Activated CD4-positive, alpha-beta memory T cell treated with anti-CD3 and anti-CD28 coated beads, Interleukin-2, amount 10 ng/mL, durations not matched to agents 7 days and 5 days (primary cell): ENCODE measurements at regions not wholly inside any gene's neighbourhood (a gene's known extent, or its start where the extent isn't known, plus 50 kb on each side); places are given as distances from the start of the nearest gene placed in this dataset.
A peak's percentile ranks its signal among the peaks of the same experiment; 100 is the strongest.

Experiments
- CTCF ChIA-PET: fragments of 350-600 bp; sonication (Branson Sonifier 250); formaldehyde crosslinking; loops from one replicate; lab custom pipeline; 2021; ENCODE audit warnings: antibody characterized with exemption, inconsistent platforms; lab: Charles Lee
- POLR2A ChIA-PET: fragments of 350-600 bp; sonication (Branson Sonifier 250); formaldehyde crosslinking; loops from one replicate; lab custom pipeline; 2021; ENCODE audit warnings: antibody characterized with exemption; lab: Charles Lee
- DNase-seq: peaks from one replicate; pipeline ENCODE4 v3.0.0-alpha.2; 2020
- H3K27ac Mint-ChIP-seq: one replicate; pipeline ENCODE4 v1.8.0; 2021; ENCODE audit warnings: mild to moderate bottlenecking, mixed read lengths
- H3K27me3 Mint-ChIP-seq: one replicate; pipeline ENCODE4 v1.8.0; 2021; ENCODE audit warnings: mixed read lengths
- H3K36me3 Mint-ChIP-seq: one replicate; pipeline ENCODE4 v1.8.0; 2021; ENCODE audit warnings: low read depth, mixed read lengths
- H3K4me1 Mint-ChIP-seq: one replicate; pipeline ENCODE4 v1.8.0; 2021; ENCODE audit warnings: mixed read lengths
- H3K4me3 Mint-ChIP-seq: one replicate; pipeline ENCODE4 v1.8.0; 2021; ENCODE audit warnings: mild to moderate bottlenecking, mixed read lengths
- H3K9me3 Mint-ChIP-seq: one replicate; pipeline ENCODE4 v1.8.0; 2021; ENCODE audit warnings: mixed read lengths

DNA sequence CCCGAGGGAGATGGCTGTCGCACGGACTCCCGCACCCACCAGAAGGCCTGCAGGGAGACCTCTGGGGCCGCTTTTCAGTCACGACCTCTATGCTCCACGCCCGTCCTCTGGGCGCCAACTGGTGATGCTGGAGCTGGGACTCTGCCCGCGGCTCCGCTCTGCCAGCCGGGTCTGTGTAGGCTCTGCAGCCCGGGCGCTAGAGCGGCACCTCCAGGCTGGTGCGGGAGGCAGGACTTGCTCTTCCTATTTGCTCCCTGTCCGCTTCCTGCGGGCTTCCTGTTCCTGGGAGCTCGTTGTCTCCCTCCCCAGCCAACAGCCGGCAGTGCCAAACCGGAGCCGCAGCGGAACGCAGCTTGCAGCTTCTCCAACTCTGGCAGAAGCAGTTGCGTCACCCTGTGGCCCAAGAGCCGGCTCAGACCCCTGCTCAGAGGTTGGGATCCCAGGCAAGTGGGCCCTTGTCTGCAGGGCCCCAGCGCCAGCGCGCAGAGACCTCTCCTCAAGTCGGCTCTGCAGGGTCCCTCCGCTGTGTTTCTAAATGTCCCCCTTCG lies 285.9 kb downstream of the XXYLT1 start:
- no peak overlapping the region for H3K4me3 Mint-ChIP-seq
- no peak overlapping the region for H3K27ac Mint-ChIP-seq
- ChIA-PET CTCF (interaction anchor here (1.4 kb wide), 1 partner anchor 17 kb away, joined by 3 read pairs; no protein-coding TSS in a partner anchor), POLR2A (no interaction called here)
- no peaks in the 10 kb centered on the region for H3K36me3 Mint-ChIP-seq
- H3K27me3 Mint-ChIP-seq: peaks cover 12% of the 10 kb centered on the region
- no peaks in the 10 kb centered on the region for H3K4me1 Mint-ChIP-seq
- H3K9me3 Mint-ChIP-seq: no peaks in the 10 kb centered on the region
- DNase-seq: no peak

DNA sequence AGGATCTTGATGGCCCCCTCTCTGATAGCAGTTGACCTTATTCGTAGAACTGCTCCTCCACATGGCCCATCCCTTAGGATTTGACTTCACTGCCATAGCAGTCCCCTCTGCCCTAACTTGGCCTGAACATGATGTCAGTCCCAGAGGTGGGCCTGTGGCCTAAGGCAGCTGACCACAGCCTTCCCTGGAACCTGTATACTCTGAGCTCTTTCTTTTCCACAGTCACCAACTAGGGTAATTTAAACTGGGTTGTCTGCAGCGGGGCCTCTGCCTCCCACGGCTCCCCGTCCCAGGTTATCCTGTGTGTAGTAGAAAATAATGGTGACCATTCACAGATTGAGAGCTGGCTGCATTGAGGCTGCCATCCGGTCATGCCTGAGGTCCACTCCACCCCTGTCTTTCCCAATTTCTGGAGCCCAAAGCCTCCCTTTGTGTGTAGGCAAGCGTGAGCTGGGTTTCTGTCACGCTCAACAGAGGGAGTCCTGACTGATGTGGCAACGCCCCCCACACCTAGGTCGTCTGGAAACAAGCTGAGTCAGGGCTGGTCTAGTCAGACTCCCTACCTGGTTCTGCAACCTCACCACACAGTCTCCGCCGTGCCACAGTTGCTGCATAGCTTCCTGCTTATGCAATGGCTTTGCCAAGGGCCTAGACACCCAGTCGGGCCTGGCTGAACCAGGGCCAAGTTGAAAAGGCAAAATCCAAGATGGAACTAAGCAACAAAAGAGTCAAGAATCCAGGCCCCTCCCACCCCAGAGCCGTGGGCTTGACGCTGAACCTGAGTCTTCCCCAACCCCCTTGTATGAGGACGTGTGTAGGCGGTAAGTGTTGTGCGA lies 284.5 kb downstream of the XXYLT1 start:
- no peak for DNase-seq
- H3K36me3 Mint-ChIP-seq: no peaks in the 10 kb centered on the region
- H3K27ac Mint-ChIP-seq: no peak overlapping the region
- ChIA-PET CTCF (interaction anchor here (1.4 kb wide), 1 partner anchor 16 kb away, joined by 3 read pairs; no protein-coding TSS in a partner anchor), POLR2A (no interaction called here)
- no peak overlapping the region for H3K4me3 Mint-ChIP-seq
- H3K4me1 Mint-ChIP-seq: no peaks in the 10 kb centered on the region
- H3K27me3 Mint-ChIP-seq: peaks cover 12% of the 10 kb centered on the region
- no peaks in the 10 kb centered on the region for H3K9me3 Mint-ChIP-seq

DNA sequence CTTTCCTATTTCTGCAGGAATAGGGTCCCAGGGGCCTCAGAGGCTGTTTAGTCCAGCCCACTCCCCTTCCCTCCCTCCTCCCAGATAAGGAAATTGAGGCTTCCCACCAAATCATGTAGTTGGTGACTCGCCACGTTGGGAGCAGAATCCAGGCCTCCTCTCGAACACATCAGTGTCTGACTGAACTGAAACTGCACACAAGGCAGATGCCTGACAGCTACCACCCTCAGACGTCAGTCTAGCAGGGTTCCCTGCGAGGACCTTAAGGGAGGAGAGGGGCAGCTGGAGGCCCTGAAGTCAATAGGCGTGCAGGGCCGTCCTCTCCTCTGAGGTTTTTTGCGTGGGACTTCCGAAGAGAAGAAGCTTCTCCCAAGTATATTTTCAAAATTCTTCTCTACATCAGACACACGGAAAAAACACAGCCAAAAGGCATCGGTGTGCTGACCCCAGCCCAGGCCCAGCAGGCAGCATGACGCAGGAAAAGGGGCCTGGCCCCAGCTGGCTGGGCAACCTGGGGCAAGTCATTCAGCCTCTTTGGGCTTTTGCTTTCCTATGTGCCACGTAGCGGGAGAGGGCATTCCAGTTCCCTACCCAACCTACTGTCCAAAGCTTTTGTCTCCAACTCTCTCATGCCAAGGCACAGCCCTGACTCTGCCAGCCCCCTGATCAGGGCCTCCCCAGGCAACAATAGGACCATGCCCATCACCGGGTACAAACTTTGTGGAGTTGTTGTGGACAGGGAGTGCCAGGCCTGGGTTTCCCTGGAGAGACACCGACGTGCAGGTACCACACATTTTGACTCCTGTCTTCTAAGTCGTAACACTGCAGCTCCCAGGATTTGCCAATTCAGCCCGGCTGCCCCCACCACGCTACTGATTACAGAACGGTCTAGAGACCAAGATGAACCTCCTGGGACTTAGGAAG lies 283.1 kb downstream of the XXYLT1 start:
- Mint-ChIP-seq H3K27ac (no peak overlapping the region), H3K9me3 (no peaks in the 10 kb centered on the region), H3K4me3 (no peak overlapping the region), H3K36me3 (no peaks in the 10 kb centered on the region), H3K4me1 (no peaks in the 10 kb centered on the region), H3K27me3 (peaks cover 8% of the 10 kb centered on the region)
- ChIA-PET POLR2A (no interaction called here), CTCF (no interaction called here)
- peak; percentile 9 for DNase-seq

DNA sequence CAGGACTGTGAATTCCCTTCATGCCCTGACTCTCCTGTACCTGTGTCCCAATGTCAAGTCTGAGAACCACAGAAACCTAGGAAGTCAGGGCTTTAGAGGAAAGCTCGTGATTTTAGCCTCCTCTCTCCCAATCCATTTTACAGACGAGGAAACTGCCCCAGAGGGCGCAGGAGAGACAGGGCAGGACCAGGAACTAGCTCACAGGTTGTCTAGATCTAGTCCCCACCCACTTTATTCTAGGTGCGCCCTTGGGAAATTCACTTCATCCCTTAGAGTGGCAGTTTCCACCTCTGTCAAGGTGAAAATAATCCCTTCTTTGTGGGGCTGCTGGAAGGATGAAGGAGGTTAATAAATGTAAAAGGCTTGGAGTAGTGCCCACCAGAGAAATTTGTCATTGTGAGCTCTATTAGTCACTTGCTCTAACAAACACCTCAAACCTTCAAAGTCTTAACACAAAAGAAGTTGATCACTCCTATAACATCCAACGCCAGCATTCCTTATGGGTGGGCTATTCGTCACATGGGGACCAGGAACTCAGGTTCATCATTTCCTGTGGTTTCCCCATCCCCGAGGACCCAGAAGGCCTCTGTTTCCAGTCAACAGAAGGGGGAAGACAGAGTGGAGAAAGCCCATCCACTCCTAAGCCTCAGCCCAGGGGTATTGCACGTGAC lies 282.3 kb downstream of the XXYLT1 start:
- Mint-ChIP-seq H3K4me3 (no peak overlapping the region), H3K27ac (no peak overlapping the region), H3K4me1 (no peaks in the 10 kb centered on the region), H3K27me3 (peaks cover 7% of the 10 kb centered on the region), H3K9me3 (no peaks in the 10 kb centered on the region), H3K36me3 (no peaks in the 10 kb centered on the region)
- ChIA-PET POLR2A (no interaction called here), CTCF (no interaction called here)
- DNase-seq: no peak

DNA sequence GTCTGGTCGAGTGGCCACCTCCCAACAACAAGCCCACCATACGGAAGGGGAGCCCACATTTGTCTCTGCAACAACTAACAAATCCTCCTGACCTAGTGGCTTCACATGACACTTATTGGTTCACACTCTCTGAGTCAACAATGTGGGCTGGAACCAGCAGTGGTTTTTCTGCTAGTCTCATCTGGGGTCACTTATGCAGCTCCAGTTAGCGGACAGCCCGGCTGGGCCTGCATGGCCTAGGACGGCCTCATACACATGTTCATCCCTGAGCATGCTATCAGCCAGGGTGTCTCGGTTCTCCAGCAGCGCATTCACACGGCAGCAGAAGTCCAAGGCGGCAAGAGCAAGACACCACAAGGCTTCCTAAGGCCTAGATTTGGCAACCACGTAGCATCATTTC lies 281.7 kb downstream of the XXYLT1 start:
- no peak overlapping the region for H3K27ac Mint-ChIP-seq

DNA sequence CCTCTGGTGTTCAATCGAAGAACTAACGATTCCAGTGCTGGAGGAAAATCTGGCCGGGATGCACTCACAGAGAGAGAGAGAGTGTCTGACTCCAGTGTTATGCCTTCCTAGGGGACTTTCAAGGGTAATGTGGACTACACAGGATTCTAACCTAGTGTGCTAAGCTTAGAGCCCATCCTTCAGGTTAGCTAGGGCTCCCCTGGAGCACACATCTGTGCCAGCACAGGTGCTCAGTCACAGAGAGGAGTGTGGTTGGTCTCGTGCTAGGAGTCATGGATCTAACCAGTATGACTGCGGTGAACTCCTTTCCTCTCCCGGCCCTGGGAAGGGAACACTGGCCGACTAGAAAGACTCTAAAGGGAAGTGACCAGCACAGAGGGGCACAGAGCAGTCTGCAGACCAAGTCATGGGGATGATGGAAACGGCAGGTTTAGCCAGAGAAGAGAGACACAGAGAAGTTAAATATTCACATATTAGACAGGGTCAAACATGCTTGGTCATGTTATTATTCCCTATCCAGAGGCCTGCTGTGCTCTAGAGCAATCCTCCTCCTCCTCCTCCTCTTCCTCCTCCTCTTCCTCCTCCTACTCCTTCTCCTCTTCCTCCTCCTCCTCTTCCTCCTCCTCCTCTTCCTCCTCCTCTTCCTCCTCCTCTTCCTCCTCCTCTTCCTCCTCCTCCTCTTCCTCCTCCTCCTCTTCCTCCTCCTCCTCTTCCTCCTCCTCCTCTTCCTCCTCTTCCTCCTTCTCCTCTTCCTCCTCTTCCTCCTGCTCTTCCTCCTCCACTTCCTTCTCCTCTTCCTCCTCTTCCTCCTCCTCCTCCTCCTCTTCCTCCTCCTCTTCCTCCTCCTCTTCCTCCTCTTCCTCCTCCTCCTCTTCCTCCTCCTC lies 280.3 kb downstream of the XXYLT1 start:
- ChIA-PET POLR2A (no interaction called here), CTCF (no interaction called here)
- no peak overlapping the region for H3K4me3 Mint-ChIP-seq
- H3K27ac Mint-ChIP-seq: no peak overlapping the region
- no peaks in the 10 kb centered on the region for H3K36me3 Mint-ChIP-seq
- no peak for DNase-seq
- no peaks in the 10 kb centered on the region for H3K4me1 Mint-ChIP-seq
- no peaks in the 10 kb centered on the region for H3K9me3 Mint-ChIP-seq
- H3K27me3 Mint-ChIP-seq: peaks cover 2% of the 10 kb centered on the region

More for the DNA sequence above, 281.7 kb downstream of the XXYLT1 start:
- H3K4me1 Mint-ChIP-seq: no peaks in the 10 kb centered on the region
- ChIA-PET CTCF (no interaction called here), POLR2A (no interaction called here)
- no peaks in the 10 kb centered on the region for H3K36me3 Mint-ChIP-seq
- DNase-seq: peak; percentile 12
- H3K27me3 Mint-ChIP-seq: peaks cover 4% of the 10 kb centered on the region
- H3K9me3 Mint-ChIP-seq: no peaks in the 10 kb centered on the region
- H3K4me3 Mint-ChIP-seq: no peak overlapping the region

DNA sequence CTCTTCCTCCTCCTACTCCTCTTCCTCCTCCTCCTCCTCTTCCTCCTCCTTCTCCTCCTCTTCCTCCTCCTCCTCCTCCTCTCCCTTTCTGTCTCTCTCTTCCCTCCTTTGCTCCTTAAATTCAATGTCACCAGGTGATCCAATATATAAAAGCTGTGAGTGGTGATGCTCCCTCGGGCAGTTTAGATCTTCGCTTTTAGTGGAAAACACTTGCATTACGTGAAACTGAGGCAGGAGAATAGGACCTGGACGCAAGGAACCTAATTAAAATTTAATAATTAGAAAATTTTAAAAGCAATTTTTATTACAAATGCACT lies 279.7 kb downstream of the XXYLT1 start:
- Mint-ChIP-seq H3K36me3 (no peaks in the 10 kb centered on the region), H3K4me3 (no peak overlapping the region), H3K27ac (no peak overlapping the region), H3K4me1 (no peaks in the 10 kb centered on the region), H3K27me3 (peaks cover 4% of the 10 kb centered on the region), H3K9me3 (no peaks in the 10 kb centered on the region)
- POLR2A ChIA-PET: no interaction called here
- DNase-seq: no peak
- CTCF ChIA-PET: no interaction called here

DNA sequence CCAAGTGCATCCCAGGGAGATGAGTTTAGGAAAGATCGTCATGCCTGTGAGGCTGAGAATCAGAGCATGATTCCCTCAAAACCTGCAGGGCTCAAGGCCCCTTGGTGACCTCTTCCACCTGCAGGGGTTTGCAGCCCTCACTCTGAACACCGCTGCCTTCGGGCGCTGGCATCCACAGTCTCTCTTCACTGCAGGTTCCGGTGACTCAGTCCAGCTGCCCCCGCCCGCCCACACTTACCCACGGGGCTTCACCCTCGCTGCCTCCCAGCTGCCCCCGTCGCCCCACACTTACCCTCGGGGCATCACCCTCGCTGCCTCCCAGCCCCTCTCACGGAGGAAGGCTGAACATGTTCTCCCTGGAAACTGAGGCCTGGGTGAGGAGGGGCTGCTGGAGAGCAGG lies 277.1 kb downstream of the XXYLT1 start:
- Mint-ChIP-seq H3K4me1 (no peaks in the 10 kb centered on the region), H3K4me3 (no peak overlapping the region), H3K27me3 (peaks cover 10% of the 10 kb centered on the region), H3K27ac (no peak overlapping the region), H3K9me3 (no peaks in the 10 kb centered on the region), H3K36me3 (no peaks in the 10 kb centered on the region)
- ChIA-PET POLR2A (no interaction called here), CTCF (no interaction called here)
- no peak for DNase-seq

DNA sequence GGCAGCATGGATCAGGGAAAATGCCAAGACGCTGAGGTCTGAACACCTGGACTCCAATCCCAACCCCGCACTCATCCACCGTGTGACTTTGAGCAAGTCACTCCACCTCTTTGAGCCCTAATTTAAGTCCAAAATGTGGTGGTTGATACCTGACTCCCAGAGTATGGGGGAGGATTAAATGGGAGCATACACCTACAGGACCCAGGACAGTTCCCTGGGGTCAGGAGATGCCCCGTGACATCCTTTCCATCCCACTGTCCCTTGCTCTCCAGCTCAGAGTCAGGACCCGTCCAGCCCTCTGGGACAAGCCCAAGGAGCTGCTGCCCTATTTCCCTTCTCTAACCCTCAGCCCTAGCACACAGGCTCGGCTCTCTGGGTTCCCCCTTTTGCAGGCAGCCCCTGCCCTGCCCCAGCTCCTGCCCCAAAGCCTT lies 276.4 kb downstream of the XXYLT1 start:
- ChIA-PET POLR2A (no interaction called here), CTCF (no interaction called here)
- Mint-ChIP-seq H3K27me3 (peaks cover 12% of the 10 kb centered on the region), H3K4me1 (no peaks in the 10 kb centered on the region), H3K9me3 (no peaks in the 10 kb centered on the region), H3K4me3 (no peak overlapping the region), H3K27ac (no peak overlapping the region), H3K36me3 (no peaks in the 10 kb centered on the region)
- DNase-seq: no peak

DNA sequence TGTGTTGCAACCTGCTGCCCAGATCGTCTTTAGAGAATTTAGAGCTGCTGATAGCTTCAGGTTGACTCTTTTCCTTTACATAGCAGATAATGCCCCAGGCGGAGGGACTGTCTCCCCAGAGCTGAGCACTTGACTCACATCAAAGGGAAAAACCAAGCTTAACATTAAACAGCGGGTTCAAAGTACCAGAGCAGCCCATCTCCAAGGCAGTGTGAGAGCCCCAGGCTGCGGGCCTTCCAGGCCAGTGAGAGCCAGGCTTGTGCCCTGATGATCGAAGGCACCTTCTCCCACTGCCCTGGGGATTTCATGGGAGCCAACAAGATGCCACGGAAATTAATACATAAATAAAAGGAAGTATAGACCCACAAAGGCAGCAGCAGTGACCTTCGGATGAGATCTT lies 275.6 kb downstream of the XXYLT1 start:
- peaks cover 12% of the 10 kb centered on the region for H3K27me3 Mint-ChIP-seq
- H3K27ac Mint-ChIP-seq: no peak overlapping the region
- H3K36me3 Mint-ChIP-seq: no peaks in the 10 kb centered on the region
- DNase-seq: no peak
- CTCF ChIA-PET: no interaction called here
- POLR2A ChIA-PET: no interaction called here
- no peak overlapping the region for H3K4me3 Mint-ChIP-seq
- H3K9me3 Mint-ChIP-seq: no peaks in the 10 kb centered on the region
- no peaks in the 10 kb centered on the region for H3K4me1 Mint-ChIP-seq

DNA sequence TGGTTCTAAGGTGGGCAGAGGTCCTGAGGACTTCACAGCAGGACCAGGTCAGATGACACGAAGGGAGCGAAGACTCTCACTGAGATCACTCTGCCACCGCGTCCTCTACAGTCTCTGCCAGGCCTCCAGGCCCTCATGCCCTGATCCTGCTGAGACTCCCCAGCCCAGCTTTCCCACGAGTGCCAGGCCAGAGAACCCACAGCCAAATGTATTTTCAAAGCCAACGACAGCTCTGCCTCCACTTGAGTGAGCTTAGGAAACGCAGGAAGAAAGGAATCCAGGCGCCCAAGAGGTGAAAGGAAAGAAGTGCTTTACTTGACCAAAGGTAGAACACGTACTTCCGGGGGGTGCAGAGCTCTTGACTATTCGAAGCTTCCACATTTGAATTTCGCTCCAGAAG lies 275.0 kb downstream of the XXYLT1 start:
- Mint-ChIP-seq H3K36me3 (no peaks in the 10 kb centered on the region), H3K4me3 (no peak overlapping the region), H3K27ac (no peak overlapping the region), H3K4me1 (no peaks in the 10 kb centered on the region), H3K9me3 (no peaks in the 10 kb centered on the region), H3K27me3 (peaks cover 12% of the 10 kb centered on the region)
- no peak for DNase-seq
- ChIA-PET CTCF (no interaction called here), POLR2A (no interaction called here)

DNA sequence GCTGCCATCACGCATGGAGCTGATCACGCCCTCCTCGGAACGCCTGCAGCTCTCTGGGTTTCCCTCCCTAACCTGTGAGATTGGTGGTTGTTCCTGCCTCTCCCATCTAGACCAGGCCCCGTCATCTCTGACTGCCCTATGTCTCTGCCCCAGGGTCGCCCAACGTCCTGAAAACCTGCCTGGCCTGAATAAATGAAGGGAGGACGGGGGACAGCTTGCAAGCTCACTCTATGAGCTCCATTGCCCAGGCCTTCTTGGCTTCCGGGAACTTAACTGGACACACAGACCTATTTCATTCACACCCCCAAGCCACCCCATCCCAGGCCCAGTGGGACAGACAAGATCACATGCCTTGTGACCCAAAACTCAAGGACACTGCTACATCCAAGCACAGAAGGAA lies 274.2 kb downstream of the XXYLT1 start:
- Mint-ChIP-seq H3K27me3 (peaks cover 12% of the 10 kb centered on the region), H3K4me3 (no peak overlapping the region), H3K9me3 (no peaks in the 10 kb centered on the region), H3K27ac (no peak overlapping the region), H3K36me3 (no peaks in the 10 kb centered on the region), H3K4me1 (no peaks in the 10 kb centered on the region)
- ChIA-PET CTCF (no interaction called here), POLR2A (no interaction called here)
- no peak for DNase-seq
